Stimulated activated effector memory CD8-positive, alpha-beta T cell treated with anti-CD3 and anti-CD28 coated beads, Interleukin-12 subunit alpha, Interleukin-12 subunit beta, amount 100 ng/mL, for 72 hours (primary cell): ENCODE measurements at regions not wholly inside any gene's neighbourhood (a gene's known extent, or its start where the extent isn't known, plus 50 kb on each side); places are given as distances from the start of the nearest gene placed in this dataset.

Experiments used
- ATAC-seq: fragments of 150-1000 bp; cut with Tn5 transposase; 2 replicates; pipeline ENCODE4 v1.10.0; 2021
- DNase-seq, 2 donors: peaks; one replicate each; pipeline ENCODE4 v3.0.0; 2021 to 2022; ENCODE audit warnings: low spot score in 2 of 2
- H3K27ac Mint-ChIP-seq: one replicate; pipeline ENCODE4 v1.8.0; 2022; ENCODE audit warnings: mild to moderate bottlenecking, mixed read lengths
- H3K36me3 Mint-ChIP-seq: one replicate; pipeline ENCODE4 v1.8.0; 2022; ENCODE audit warnings: mild to moderate bottlenecking, mixed read lengths
- H3K4me1 Mint-ChIP-seq: one replicate; pipeline ENCODE4 v1.8.0; 2022; ENCODE audit warnings: mixed read lengths
- H3K4me3 Mint-ChIP-seq: one replicate; pipeline ENCODE4 v1.8.0; 2022; ENCODE audit warnings: mild to moderate bottlenecking, mixed read lengths
- H3K9me3 Mint-ChIP-seq: one replicate; pipeline ENCODE4 v1.8.0; 2022; ENCODE audit warnings: mixed read lengths

DNA sequence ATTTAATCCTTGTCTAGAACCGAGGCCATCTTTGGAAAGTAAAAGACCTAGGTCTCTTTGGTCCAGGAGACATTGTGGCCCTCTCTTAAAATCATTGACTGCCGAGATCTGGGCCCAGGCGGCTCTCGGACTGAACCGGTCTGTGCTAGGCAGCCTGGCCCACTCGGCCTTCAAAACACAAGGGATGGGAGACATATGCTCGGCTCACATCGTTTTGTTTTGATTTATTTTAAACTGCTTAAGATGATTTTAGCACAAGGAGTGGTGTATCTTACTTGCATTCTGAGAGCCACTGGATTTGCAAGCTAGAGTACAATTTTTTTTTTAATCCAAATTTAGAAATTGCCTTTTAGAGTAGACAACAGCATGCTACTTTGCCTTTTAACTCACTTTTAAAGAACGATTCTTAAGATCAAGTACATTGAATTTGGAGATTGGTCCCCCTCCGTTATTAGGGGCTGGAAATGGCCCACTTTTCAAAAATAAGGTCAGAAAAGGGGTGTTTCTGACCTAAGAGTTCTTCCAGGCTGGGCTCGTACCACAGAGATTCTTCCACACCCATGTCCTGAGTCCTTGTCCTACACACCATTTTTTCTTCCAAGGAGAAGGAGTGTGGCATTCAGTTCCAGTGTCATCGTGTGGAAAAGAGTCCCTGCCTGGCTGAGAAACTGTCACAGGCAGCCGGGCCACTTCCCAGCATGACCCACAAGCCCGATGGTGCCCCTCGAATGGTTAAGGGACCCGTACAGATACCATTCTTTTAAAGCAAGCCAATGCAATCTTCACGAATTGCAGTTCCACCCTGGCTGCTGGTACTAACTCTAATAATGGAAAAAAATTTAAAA lies 80.5 kb upstream of the WNT7B start:
- ATAC-seq: no peak
- H3K9me3 Mint-ChIP-seq: no peaks in the 10 kb centered on the region
- DNase-seq: no peak
- peaks cover 5% of the 10 kb centered on the region for H3K4me1 Mint-ChIP-seq
- peaks cover 5% of the 10 kb centered on the region for H3K36me3 Mint-ChIP-seq
- H3K27ac Mint-ChIP-seq: no peak overlapping the region
- H3K4me3 Mint-ChIP-seq: no peak overlapping the region

DNA sequence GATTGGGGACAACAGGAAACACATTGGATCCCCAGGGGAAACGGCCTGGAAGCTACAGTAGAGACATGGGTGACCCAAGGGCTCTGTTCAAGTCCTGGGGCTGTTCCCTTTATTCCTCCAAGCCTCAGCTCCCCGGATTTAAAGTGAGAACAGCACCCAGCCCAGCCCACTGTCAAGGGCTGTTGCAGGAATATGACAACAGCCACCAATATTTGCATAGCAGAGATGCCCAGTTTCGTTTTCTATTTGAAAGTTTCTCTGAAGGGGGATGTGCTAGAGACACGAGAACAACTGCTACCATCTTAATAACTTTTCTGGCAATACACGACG lies 81.1 kb upstream of the WNT7B start:
- peaks cover 9% of the 10 kb centered on the region for H3K4me1 Mint-ChIP-seq
- H3K27ac Mint-ChIP-seq: no peak overlapping the region
- ATAC-seq (peak; percentile 73), DNase-seq (no peak)
- H3K9me3 Mint-ChIP-seq: no peaks in the 10 kb centered on the region
- no peak overlapping the region for H3K4me3 Mint-ChIP-seq
- peaks cover 5% of the 10 kb centered on the region for H3K36me3 Mint-ChIP-seq

DNA sequence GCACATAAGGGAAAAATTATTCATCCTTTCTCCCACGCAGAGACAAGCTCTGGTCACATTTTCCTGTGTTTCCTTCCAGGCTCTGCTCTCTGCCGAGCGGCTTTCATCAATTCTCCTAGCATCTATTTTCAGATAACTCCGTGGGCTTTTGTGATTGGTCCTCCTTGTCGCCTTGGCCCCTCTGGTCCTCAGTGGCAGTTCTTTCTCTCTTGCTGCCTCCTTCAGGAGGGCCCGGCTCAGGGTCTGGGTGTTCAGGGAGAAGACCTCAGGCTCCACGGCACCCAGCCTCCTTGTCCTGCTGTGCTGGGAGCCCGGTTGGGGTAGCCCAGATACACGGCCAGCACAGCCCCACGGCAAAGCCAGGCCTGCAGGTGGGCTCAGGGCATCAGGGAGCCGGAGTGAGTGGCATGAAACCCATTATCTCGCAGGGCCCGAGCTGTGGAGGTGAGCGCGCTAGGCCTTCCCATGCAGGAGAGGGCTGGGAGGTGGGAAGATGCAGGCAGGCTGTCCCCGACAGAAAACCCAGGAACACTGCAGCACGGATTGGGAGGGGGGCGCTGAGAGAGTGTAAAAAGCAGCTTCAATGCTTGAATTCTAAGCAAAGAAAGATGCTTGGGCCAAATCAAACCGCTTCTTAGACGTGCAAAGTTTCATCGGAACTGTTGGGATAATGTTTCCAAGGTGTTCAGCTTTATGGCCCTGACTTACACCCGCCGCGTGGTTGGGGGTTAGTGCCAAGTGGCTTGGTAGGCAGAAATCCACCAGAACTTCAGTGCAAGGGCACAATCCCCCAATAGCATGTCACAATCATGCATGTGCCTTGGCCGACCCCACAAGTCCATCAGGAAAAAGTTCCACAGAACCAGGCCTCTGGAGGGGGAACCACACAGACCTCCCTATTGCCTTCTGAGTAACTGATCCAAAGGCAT lies 81.9 kb upstream of the WNT7B start:
- DNase-seq (no peak), ATAC-seq (no peak)
- Mint-ChIP-seq H3K4me3 (no peak overlapping the region), H3K4me1 (peaks cover 16% of the 10 kb centered on the region), H3K27ac (no peak overlapping the region), H3K9me3 (no peaks in the 10 kb centered on the region), H3K36me3 (peaks cover 5% of the 10 kb centered on the region)

DNA sequence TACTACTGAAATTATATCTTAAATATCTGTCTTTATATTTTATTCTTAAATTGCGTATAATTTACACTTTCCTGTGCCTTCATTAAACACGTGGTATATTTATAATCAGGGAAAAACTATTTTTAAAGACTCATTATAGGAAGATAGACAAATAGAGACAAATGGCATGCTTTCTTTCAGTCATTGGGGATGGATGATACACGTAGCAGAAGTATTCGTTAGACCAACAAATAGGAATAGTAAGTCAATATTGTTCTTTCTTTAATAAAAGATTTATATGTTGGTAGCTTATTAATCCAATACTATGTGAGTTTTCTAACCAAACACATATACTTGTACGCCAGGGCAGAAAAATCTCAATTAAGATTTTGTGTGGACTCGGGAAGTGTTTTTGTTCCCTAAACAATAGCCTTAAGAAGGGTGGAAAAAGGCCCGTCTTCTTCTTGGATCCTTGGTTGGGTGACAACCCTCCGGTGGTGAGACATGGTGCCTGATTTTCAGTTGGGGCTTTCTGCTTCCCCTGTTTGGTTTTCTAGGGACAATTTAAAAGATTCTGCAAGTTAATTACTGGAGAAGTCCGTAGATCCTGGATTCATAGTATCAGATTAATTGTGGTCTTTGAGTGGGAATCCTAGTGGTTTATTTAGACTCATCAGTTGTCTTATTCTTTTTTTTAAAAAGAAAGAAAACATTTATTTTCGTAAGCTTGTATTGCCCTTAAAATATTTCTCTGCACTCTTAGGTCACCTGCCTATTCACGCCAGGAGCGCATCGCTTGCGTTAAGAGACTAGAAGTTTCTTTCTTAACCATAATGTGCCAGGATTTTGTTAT lies 83.5 kb upstream of the WNT7B start:
- ATAC-seq: no peak
- H3K9me3 Mint-ChIP-seq: no peaks in the 10 kb centered on the region
- DNase-seq: no peak
- H3K27ac Mint-ChIP-seq: no peak overlapping the region
- H3K4me3 Mint-ChIP-seq: no peak overlapping the region
- H3K4me1 Mint-ChIP-seq: peaks cover 16% of the 10 kb centered on the region
- peaks cover 5% of the 10 kb centered on the region for H3K36me3 Mint-ChIP-seq

DNA sequence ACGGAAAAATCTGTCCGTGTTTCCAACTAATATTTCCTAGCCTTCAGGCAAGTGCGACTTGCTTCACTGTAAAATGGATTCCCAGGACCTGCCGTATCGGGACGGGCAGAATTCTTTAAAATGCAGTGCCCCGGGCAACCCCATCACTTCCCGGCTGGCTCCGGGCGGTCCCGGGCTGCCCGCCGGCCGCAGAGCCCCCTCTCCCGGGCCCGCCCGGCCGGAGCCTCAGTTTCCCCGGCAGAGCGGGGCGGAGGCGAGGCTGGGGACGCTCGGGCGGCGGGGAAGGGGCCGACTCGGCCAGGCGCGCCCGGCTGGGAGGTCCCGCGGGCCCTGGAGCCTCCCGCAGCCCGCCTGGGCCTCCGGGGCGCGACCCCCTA lies 84.2 kb upstream of the WNT7B start:
- no peaks in the 10 kb centered on the region for H3K9me3 Mint-ChIP-seq
- H3K4me1 Mint-ChIP-seq: peaks cover 16% of the 10 kb centered on the region
- DNase-seq: no peak
- ATAC-seq: no peak
- H3K27ac Mint-ChIP-seq: no peak overlapping the region
- no peak overlapping the region for H3K4me3 Mint-ChIP-seq
- peaks cover 5% of the 10 kb centered on the region for H3K36me3 Mint-ChIP-seq

DNA sequence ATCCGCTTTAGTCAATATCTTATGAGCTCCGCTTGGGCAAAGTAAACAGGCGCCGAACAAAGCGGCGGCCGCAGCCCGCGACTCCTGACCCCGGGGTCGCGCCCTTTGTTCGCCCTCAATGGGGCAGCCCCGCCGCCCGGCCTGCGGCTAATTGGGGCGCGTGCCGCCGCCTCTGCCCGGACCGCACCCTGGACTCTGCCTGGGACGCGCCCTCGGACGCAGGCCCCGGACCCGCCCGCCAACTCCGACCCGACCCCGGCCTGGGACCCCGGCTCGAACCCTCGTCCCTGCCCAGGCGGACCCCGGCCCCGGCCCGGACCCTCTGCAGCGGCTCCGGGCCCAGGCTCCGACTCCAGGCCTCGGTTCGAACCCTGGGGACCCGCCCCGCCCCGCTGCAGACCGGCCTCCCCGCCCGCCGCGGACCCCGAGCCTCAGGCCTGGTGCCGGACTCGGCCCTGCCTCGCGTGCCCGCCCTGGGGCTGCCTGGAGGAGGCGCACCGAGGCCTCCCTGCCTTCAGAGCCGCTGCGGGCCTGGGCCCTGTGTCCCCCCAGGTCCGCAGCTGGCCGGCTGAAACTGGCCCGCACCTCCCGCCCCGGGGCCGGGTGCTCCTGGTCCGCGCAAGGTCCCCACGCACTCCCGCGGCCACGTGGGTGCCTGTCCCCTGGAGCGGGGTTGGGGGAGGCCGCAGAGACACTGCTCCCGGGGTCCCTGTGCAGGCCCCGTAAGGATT lies 84.7 kb upstream of the WNT7B start:
- no peak for DNase-seq
- Mint-ChIP-seq H3K4me3 (no peak overlapping the region), H3K9me3 (no peaks in the 10 kb centered on the region), H3K27ac (no peak overlapping the region), H3K4me1 (peaks cover 16% of the 10 kb centered on the region), H3K36me3 (peaks cover 5% of the 10 kb centered on the region)
- no peak for ATAC-seq

DNA sequence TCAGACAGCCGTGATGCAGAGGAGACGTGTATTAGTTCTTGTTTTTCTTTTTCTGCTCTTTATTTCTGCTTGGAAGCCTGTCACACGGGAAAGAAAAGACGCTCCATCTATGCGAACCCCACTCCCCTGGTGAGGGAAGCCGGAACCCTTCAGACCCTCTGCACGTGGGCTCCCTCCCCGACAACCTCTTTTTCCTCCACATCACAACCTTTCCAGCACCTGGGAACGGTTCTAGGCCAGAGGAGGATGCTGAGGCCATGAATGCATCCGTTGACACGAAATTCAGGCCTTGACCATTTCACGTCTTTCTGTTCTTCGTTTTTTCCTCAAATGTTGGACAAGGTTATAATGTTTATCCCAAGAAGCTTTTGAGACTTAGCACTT lies 85.3 kb upstream of the WNT7B start:
- H3K4me1 Mint-ChIP-seq: peaks cover 16% of the 10 kb centered on the region
- H3K9me3 Mint-ChIP-seq: no peaks in the 10 kb centered on the region
- peaks cover 5% of the 10 kb centered on the region for H3K36me3 Mint-ChIP-seq
- no peak overlapping the region for H3K27ac Mint-ChIP-seq
- ATAC-seq (no peak), DNase-seq (no peak)
- no peak overlapping the region for H3K4me3 Mint-ChIP-seq

DNA sequence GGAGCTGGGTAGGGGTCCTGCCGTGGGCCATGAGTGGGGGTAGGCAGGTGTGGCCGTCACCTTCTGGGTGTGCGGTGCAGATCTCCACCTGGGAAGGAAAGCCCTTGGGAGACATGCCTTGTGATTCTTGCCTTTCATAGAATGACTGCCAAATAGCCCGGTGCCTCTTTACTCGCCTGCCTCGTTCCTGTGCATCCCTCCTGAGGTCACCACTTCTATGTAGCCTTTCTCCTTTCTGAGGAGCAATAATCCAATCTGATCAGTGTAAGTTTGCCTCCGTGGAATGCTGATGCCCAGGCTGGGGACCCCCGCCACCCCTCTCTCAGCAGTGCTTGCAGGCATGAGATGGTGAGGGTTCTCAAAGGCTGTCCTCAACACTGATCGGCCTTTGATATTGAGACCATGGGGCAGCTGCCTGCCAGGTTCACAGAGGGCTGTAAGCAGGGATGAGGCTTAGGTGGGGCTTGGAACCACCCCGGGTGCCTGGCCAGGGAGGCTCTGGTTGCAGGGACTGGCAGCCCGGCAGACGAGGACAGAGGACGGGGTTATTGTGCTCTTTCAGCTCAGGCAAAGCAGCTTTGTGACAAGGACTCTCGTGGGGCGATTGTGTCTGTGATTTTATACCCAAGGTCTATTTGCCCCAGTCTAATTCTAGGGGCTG lies 86.1 kb upstream of the WNT7B start:
- Mint-ChIP-seq H3K36me3 (peaks cover 5% of the 10 kb centered on the region), H3K4me1 (peaks cover 16% of the 10 kb centered on the region), H3K27ac (no peak overlapping the region), H3K9me3 (no peaks in the 10 kb centered on the region), H3K4me3 (no peak overlapping the region)
- DNase-seq (no peak), ATAC-seq (no peak)

DNA sequence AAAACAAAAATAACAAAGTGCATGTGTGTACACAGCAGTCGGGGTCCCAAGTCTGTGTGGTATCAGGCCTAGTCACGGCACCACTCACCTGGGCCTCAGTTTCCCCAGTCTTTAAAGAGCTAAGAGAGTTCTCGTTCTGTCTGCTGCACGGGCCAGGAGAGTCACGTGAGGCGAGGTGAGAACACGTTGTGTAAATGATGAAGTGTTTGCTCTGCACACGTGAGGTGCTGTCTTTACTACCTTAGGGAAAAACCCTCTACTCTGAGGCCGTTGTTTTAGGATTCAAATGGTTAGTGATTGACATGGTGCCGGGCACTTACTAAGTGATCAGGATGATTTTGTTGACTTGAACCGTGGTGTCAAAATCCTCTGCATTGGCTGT lies 86.5 kb upstream of the PPARA start:
- Mint-ChIP-seq H3K9me3 (no peaks in the 10 kb centered on the region), H3K4me3 (no peak overlapping the region), H3K4me1 (peaks cover 19% of the 10 kb centered on the region), H3K36me3 (peaks cover 5% of the 10 kb centered on the region), H3K27ac (no peak overlapping the region)
- DNase-seq (no peak), ATAC-seq (no peak)

DNA sequence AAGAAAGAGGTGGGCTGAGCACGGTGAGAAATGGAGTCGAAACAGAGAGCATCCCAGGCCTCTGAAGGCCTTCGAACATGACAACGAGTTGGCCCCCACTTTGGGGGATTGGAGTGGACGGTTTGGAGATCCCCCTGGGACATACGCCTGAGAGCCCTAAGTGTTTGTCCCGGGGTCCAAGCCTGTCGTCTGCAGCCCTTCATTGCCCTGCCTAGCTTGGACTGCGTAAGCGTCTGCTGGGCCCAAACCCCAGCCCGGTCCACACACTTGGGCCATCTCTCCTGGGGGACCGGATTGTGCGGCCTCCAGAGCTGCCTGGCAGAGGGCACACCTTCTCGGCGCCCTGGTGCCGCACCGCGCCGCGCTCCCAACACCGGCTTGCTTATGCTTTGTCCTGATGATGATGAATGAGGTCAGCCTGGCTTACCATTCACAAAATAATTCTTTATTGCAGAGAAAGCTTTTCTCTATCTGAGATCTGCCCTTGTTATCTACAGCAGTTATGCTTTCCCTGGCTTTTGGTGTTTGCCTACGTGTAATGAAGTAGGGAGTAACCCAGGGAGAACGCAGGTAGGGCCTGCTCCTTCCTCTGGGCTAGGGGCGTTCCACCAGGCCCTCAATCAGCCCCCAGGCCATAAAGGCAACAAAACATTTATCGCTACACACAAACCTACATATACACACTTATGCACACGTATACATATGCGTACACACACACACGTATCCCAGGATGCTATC lies 85.9 kb upstream of the PPARA start:
- no peak overlapping the region for H3K27ac Mint-ChIP-seq
- peaks cover 5% of the 10 kb centered on the region for H3K36me3 Mint-ChIP-seq
- H3K9me3 Mint-ChIP-seq: no peaks in the 10 kb centered on the region
- H3K4me1 Mint-ChIP-seq: peaks cover 22% of the 10 kb centered on the region
- ATAC-seq (no peak), DNase-seq (no peak)
- no peak overlapping the region for H3K4me3 Mint-ChIP-seq

DNA sequence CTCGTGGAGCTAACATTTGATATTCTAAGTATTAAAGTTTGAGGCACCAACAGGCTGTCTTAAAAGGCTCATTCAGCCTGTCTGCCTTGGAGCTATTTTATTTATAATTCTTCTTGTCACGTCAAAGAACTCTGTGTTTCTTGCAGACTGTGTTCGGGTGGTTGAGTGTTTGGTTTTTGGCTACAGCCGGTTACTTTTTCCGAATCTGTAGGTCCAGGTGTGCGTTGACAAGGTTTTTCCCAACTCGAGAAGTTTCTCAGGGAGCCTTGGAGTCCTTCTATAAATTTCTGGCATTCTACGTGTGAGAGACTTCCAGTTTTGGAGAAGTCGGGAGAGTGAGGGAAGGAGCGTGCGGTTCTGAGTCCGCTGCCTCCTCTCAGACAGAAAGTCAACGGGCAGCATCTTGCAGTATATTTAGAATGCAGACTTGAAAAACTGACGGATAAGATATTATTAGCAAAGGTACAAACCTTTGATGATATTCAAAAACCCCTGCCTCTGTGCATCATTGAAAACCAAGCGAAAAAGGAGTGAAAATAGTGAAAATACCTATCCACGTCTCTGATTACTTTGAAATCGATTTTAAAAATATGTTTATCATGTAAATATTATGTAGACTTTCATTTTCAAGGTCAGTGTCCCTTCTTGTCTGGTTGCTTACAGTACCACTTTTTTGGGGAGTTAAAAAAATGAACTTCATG lies 85.2 kb upstream of the PPARA start:
- no peaks in the 10 kb centered on the region for H3K9me3 Mint-ChIP-seq
- DNase-seq: no peak
- no peak overlapping the region for H3K4me3 Mint-ChIP-seq
- H3K4me1 Mint-ChIP-seq: peaks cover 22% of the 10 kb centered on the region
- no peak for ATAC-seq
- H3K27ac Mint-ChIP-seq: no peak overlapping the region
- H3K36me3 Mint-ChIP-seq: peaks cover 5% of the 10 kb centered on the region

DNA sequence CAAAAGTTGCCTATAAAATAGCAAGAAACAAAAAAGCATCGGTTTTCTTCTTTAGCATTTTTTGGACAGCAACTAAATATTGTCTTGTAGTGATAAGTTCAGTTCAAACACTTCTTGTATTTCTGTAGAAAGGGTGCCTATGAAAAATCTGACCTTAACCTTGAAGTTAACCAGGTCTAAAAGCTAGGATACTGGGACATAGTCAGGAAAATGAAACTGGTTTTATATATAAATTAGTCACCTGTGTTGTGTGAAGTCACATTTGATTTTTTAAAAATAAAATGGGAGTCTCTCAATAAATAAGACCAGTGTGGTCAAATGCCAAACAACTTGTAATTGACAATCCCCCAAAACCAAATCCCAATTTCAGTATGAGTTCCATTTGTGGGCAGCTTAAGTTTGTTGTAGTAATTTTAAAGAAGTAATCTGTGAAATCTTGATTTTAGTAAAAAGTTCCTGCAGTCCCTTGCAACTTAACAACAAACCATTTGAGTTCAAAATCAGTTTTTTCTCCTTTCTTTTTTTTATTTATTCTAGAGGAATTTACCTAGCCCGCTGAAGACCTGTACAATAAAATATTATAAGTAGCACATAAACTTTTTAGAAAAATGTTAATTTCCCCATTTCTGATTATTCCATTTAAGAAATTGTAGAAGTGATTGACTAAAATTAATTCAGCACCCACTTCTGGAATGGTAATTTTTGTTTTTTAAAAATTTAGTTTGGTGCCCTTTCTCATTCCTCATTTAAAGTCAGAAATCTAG lies 84.5 kb upstream of the PPARA start:
- no peaks in the 10 kb centered on the region for H3K9me3 Mint-ChIP-seq
- ATAC-seq: no peak
- no peak overlapping the region for H3K4me3 Mint-ChIP-seq
- H3K4me1 Mint-ChIP-seq: peaks cover 22% of the 10 kb centered on the region
- H3K36me3 Mint-ChIP-seq: peaks cover 5% of the 10 kb centered on the region
- no peak overlapping the region for H3K27ac Mint-ChIP-seq
- DNase-seq: no peak

DNA sequence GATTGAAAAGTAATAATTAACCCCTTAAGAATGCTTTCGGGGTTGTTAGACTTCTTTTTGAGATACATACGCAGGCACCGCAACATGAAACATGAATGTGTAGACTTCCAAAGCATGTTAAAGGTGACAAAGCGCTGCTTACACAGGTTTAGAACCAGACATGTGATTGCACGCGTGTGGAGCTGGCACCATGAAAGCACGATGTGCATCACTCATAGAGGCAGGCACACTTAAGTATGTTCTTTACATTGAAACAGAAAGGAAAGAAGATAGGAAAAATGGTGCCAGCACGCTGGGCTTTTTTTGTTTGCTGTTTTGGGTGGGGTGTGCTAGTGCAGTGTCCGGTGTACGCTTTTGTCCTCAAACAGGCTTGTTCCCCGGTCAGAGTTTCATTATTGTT lies 83.6 kb upstream of the PPARA start:
- ATAC-seq (no peak), DNase-seq (no peak)
- H3K36me3 Mint-ChIP-seq: peaks cover 5% of the 10 kb centered on the region
- no peak overlapping the region for H3K27ac Mint-ChIP-seq
- no peaks in the 10 kb centered on the region for H3K9me3 Mint-ChIP-seq
- no peak overlapping the region for H3K4me3 Mint-ChIP-seq
- peaks cover 22% of the 10 kb centered on the region for H3K4me1 Mint-ChIP-seq
